IMR-90 (cell line): ENCODE measurements at regions not wholly inside any gene's neighbourhood (a gene's known extent, or its start where the extent isn't known, plus 50 kb on each side); places are given as distances from the start of the nearest gene placed in this dataset.

Experiments
- CTCF ChIP-seq: conservative IDR thresholded peaks from 2 replicates; pipeline ENCODE4 v1.5.1; 2012; ENCODE audit warnings: mild to moderate bottlenecking, low read depth, low read length, improper control_type of control experiment
- RCOR1 ChIP-seq: IDR thresholded peaks from 2 replicates; pipeline ENCODE4 v1.6.1; 2012; ENCODE audit warnings: mild to moderate bottlenecking, low read length, improper control_type of control experiment; ENCODE audit not compliant: insufficient replicate concordance
- SMC3 ChIP-seq: fragments of 150-350 bp; IDR thresholded peaks from 2 replicates; pipeline ENCODE4 v1.6.1; 2016; ENCODE audit warnings: low read depth, mild to moderate bottlenecking, antibody characterized with exemption, low read length, moderate library complexity
- USF2 ChIP-seq: fragments of 150-350 bp; IDR thresholded peaks from 2 replicates; pipeline ENCODE4 v1.6.1; 2017; ENCODE audit warnings: mild to moderate bottlenecking, antibody characterized with exemption, low read length, low read depth

- TF ChIP-seq RCOR1: no peak
- TF ChIP-seq CTCF: no peak
- TF ChIP-seq SMC3: no peak
- TF ChIP-seq USF2: no peak
Observed at GRCh38 chr12:105462831-105463230, 132.3 kb downstream of the C12orf75 start.
